NT2/D1 (cell line): ENCODE measurements at regions not wholly inside any gene's neighbourhood (a gene's known extent, or its start where the extent isn't known, plus 50 kb on each side); places are given as distances from the start of the nearest gene placed in this dataset.
A peak's percentile ranks its signal among the peaks of the same experiment; 100 is the strongest.

ENCODE experiments used
- DNase-seq: peaks from one replicate; pipeline ENCODE4 v3.0.0-alpha.2; 2011; ENCODE audit warnings: low read depth, low spot score
- H3K27me3 ChIP-seq: 2 replicates; pipeline ENCODE4 v1.6.0; 2011; ENCODE audit warnings: mild to moderate bottlenecking; ENCODE audit not compliant: insufficient read length, insufficient read depth
- H3K36me3 ChIP-seq: 2 replicates; pipeline ENCODE4 v1.6.1; 2011; ENCODE audit warnings: mild to moderate bottlenecking, low read length, mixed read lengths; ENCODE audit not compliant: insufficient read depth, insufficient read length
- H3K4me1 ChIP-seq: 2 replicates; pipeline ENCODE4 v1.5.1; 2011; ENCODE audit not compliant: insufficient read depth, insufficient read length
- H3K4me3 ChIP-seq: 2 replicates; pipeline ENCODE4 v1.5.1; 2011; ENCODE audit warnings: low read depth; ENCODE audit not compliant: insufficient read length
- H3K9ac ChIP-seq: 2 replicates; pipeline ENCODE4 v1.6.0; 2011; ENCODE audit warnings: low read depth; ENCODE audit not compliant: insufficient read length
- H3K9me3 ChIP-seq: 2 replicates; pipeline ENCODE4 v1.5.1; 2011; ENCODE audit warnings: mild to moderate bottlenecking, low read length; ENCODE audit not compliant: insufficient read depth
- SUZ12 ChIP-seq: IDR thresholded peaks from 2 replicates; pipeline ENCODE4 v1.6.1; 2011; ENCODE audit not compliant: insufficient read length, insufficient read depth; ENCODE audit errors: extremely low read depth
- YY1 ChIP-seq: IDR thresholded peaks from 2 replicates; pipeline ENCODE4 v1.6.1; 2011; ENCODE audit not compliant: insufficient read length, insufficient read depth
- ZNF274 ChIP-seq: IDR thresholded peaks from 2 replicates; pipeline ENCODE4 v1.6.1; 2011; ENCODE audit warnings: mild to moderate bottlenecking, low read depth, low read length

GRCh38 chrX:69365349-69365748 is 138.8 kb upstream of the NALF2 start:
- Histone ChIP-seq H3K9me3 (no peaks in the 10 kb centered on the region), H3K36me3 (no peaks in the 10 kb centered on the region), H3K9ac (no peak overlapping the region), H3K4me3 (no peak overlapping the region), H3K4me1 (peaks cover 8% of the 10 kb centered on the region), H3K27me3 (peaks cover 2% of the 10 kb centered on the region)
- TF ChIP-seq SUZ12 (no peak), YY1 (no peak), ZNF274 (no peak)
- no peak for DNase-seq

GRCh38 chrX:69362856-69363255 is 141.3 kb upstream of the NALF2 start:
- H3K36me3 ChIP-seq, result no peaks in the 10 kb centered on the region
- H3K9ac ChIP-seq, result no peak overlapping the region
- no peaks in the 10 kb centered on the region for H3K9me3 ChIP-seq
- DNase-seq, result no peak
- H3K4me3 ChIP-seq, result no peak overlapping the region
- TF ChIP-seq ZNF274 (no peak), YY1 (no peak), SUZ12 (no peak)
- peaks cover 2% of the 10 kb centered on the region for H3K27me3 ChIP-seq
- peaks cover 14% of the 10 kb centered on the region for H3K4me1 ChIP-seq

GRCh38 chrX:69362354-69362753 is 141.8 kb upstream of the NALF2 start:
- Histone ChIP-seq H3K27me3 (peaks cover 2% of the 10 kb centered on the region), H3K9ac (no peak overlapping the region), H3K9me3 (no peaks in the 10 kb centered on the region), H3K36me3 (no peaks in the 10 kb centered on the region), H3K4me3 (no peak overlapping the region), H3K4me1 (peaks cover 14% of the 10 kb centered on the region)
- no peak for DNase-seq
- TF ChIP-seq YY1 (no peak), ZNF274 (no peak), SUZ12 (no peak)

GRCh38 chrX:69361311-69361845 is 142.7 kb upstream of the NALF2 start:
- Histone ChIP-seq H3K9ac (no peak overlapping the region), H3K36me3 (no peaks in the 10 kb centered on the region), H3K4me3 (no peak overlapping the region), H3K4me1 (peaks cover 14% of the 10 kb centered on the region), H3K9me3 (no peaks in the 10 kb centered on the region), H3K27me3 (peaks cover 2% of the 10 kb centered on the region)
- TF ChIP-seq ZNF274, result no peak
- no peak for TF ChIP-seq YY1
- no peak for TF ChIP-seq SUZ12
- no peak for DNase-seq

- Histone ChIP-seq H3K36me3 (no peaks in the 10 kb centered on the region), H3K9me3 (no peaks in the 10 kb centered on the region), H3K9ac (peak overlapping the region; percentile 32), H3K4me1 (peaks cover 10% of the 10 kb centered on the region), H3K4me3 (no peak overlapping the region), H3K27me3 (no peaks in the 10 kb centered on the region)
- DNase-seq, result no peak
- TF ChIP-seq SUZ12 (no peak), YY1 (no peak), ZNF274 (no peak)
Observed at GRCh38 chrX:69357317-69357716, 146.8 kb upstream of the NALF2 start.

GRCh38 chrX:69324851-69325250 is 159.6 kb upstream of the PJA1 start:
- Histone ChIP-seq H3K4me1 (peaks cover 14% of the 10 kb centered on the region), H3K27me3 (no peaks in the 10 kb centered on the region), H3K9ac (no peak overlapping the region), H3K4me3 (no peak overlapping the region), H3K9me3 (no peaks in the 10 kb centered on the region), H3K36me3 (no peaks in the 10 kb centered on the region)
- TF ChIP-seq ZNF274 (no peak), SUZ12 (no peak), YY1 (no peak)
- no peak for DNase-seq

GRCh38 chrX:69323786-69324720 is 158.8 kb upstream of the PJA1 start:
- Histone ChIP-seq H3K27me3 (no peaks in the 10 kb centered on the region), H3K36me3 (no peaks in the 10 kb centered on the region), H3K9me3 (no peaks in the 10 kb centered on the region), H3K9ac (peak overlapping the region; percentile 21), H3K4me3 (no peak overlapping the region), H3K4me1 (peaks cover 22% of the 10 kb centered on the region)
- TF ChIP-seq YY1, result no peak
- no peak for TF ChIP-seq SUZ12
- no peak for TF ChIP-seq ZNF274
- no peak for DNase-seq
